Loucy (cell line): ENCODE measurements at regions not wholly inside any gene's neighbourhood (a gene's known extent, or its start where the extent isn't known, plus 50 kb on each side); places are given as distances from the start of the nearest gene placed in this dataset.

Source experiments
- H2AFZ ChIP-seq: fragments of 200-600 bp; sonication (generic); 2 replicates; pipeline ENCODE4 v1.6.0; 2016; ENCODE audit warnings: antibody characterized with exemption, mild to moderate bottlenecking, low read length, moderate library complexity
- H3F3A ChIP-seq: fragments of 200-600 bp; 2 replicates; pipeline ENCODE4 v1.6.0; 2016; ENCODE audit warnings: antibody characterized with exemption, low read depth, mild to moderate bottlenecking
- H3K27me3 ChIP-seq: fragments of 200-600 bp; sonication (generic); 2 replicates; pipeline ENCODE4 v1.6.1; 2014; ENCODE audit warnings: low read length, mild to moderate bottlenecking; ENCODE audit not compliant: insufficient read depth, poor library complexity, severe bottlenecking
- H3K36me3 ChIP-seq: fragments of 200-600 bp; sonication (generic); 2 replicates; pipeline ENCODE4 v1.6.1; 2016; ENCODE audit warnings: low read length; ENCODE audit not compliant: insufficient read depth
- H3K4me1 ChIP-seq: fragments of 200-600 bp; sonication (generic); 2 replicates; pipeline ENCODE4 v1.5.1; 2014; ENCODE audit warnings: low read length, mild to moderate bottlenecking; ENCODE audit not compliant: insufficient read depth, poor library complexity, severe bottlenecking
- H3K4me2 ChIP-seq: fragments of 200-600 bp; sonication (generic); 2 replicates; pipeline ENCODE4 v1.6.0; 2014; ENCODE audit warnings: antibody characterized with exemption, low read length, low read depth, mild to moderate bottlenecking; ENCODE audit not compliant: poor library complexity, severe bottlenecking
- H3K4me3 ChIP-seq: fragments of 200-600 bp; sonication (generic); 2 replicates; pipeline ENCODE4 v1.5.1; 2014; ENCODE audit warnings: low read length, mild to moderate bottlenecking, mixed read lengths; ENCODE audit not compliant: poor library complexity, severe bottlenecking
- H3K79me2 ChIP-seq: fragments of 200-600 bp; sonication (generic); 2 replicates; pipeline ENCODE4 v1.6.1; 2014; ENCODE audit warnings: low read length; ENCODE audit not compliant: insufficient read depth
- H3K9ac ChIP-seq: fragments of 200-600 bp; sonication (generic); 2 replicates; pipeline ENCODE4 v1.6.0; 2014; ENCODE audit warnings: mild to moderate bottlenecking, low read depth, low read length, moderate library complexity; ENCODE audit not compliant: poor library complexity, severe bottlenecking
- H3K9me2 ChIP-seq: fragments of 200-600 bp; sonication (generic); replicated peaks from 2 replicates; pipeline ENCODE4 v1.6.1; 2016; ENCODE audit warnings: low read depth, low read length, mixed read lengths
- H3K9me3 ChIP-seq: fragments of 200-600 bp; sonication (generic); 2 replicates; pipeline ENCODE4 v1.6.1; 2014; ENCODE audit warnings: mild to moderate bottlenecking, antibody characterized with exemption, low read length, low read depth; ENCODE audit not compliant: insufficient read depth
- H4K20me1 ChIP-seq: fragments of 200-600 bp; sonication (generic); 2 replicates; pipeline ENCODE4 v1.6.0; 2014; ENCODE audit warnings: antibody characterized with exemption, low read length, mild to moderate bottlenecking; ENCODE audit not compliant: insufficient read depth, poor library complexity, severe bottlenecking
- CTCF ChIP-seq: fragments of 200-600 bp; sonication (generic); conservative IDR thresholded peaks from 2 replicates; pipeline ENCODE4 v1.5.1; 2014; ENCODE audit warnings: mild to moderate bottlenecking, antibody characterized with exemption, low read length
- EZH2phosphoT487 ChIP-seq: fragments of 200-600 bp; IDR thresholded peaks from 2 replicates; pipeline ENCODE4 v1.6.1; 2018; ENCODE audit warnings: antibody characterized with exemption, mild to moderate bottlenecking, moderate library complexity, borderline replicate concordance

- no peaks in the 10 kb centered on the region for H3K36me3 ChIP-seq
- H3K4me3 ChIP-seq, result no peak overlapping the region
- H3K4me1 ChIP-seq, result no peaks in the 10 kb centered on the region
- H3K4me2 ChIP-seq, result no peak overlapping the region
- H2AFZ ChIP-seq, result no peak overlapping the region
- no peaks in the 10 kb centered on the region for H3K9me3 ChIP-seq
- no peaks in the 10 kb centered on the region for H3K9me2 ChIP-seq
- no peak for TF ChIP-seq EZH2phosphoT487
- no peak for TF ChIP-seq CTCF
- H3K9ac ChIP-seq, result no peak overlapping the region
- no peaks in the 10 kb centered on the region for H3K79me2 ChIP-seq
- H4K20me1 ChIP-seq, result no peaks in the 10 kb centered on the region
- no peaks in the 10 kb centered on the region for H3F3A ChIP-seq
- H3K27me3 ChIP-seq, result no peaks in the 10 kb centered on the region
Measured at GRCh38 chr6:92617721-92618120, 801.6 kb downstream of the EPHA7 start.

- no peaks in the 10 kb centered on the region for H3K36me3 ChIP-seq
- no peak overlapping the region for H3K4me2 ChIP-seq
- no peak overlapping the region for H2AFZ ChIP-seq
- H3K9me3 ChIP-seq, result no peaks in the 10 kb centered on the region
- H3K4me1 ChIP-seq, result no peaks in the 10 kb centered on the region
- H4K20me1 ChIP-seq, result no peaks in the 10 kb centered on the region
- H3F3A ChIP-seq, result no peaks in the 10 kb centered on the region
- no peaks in the 10 kb centered on the region for H3K27me3 ChIP-seq
- H3K4me3 ChIP-seq, result no peak overlapping the region
- no peak overlapping the region for H3K9ac ChIP-seq
- H3K79me2 ChIP-seq, result no peaks in the 10 kb centered on the region
- no peak for TF ChIP-seq EZH2phosphoT487
- TF ChIP-seq CTCF, result no peak
- H3K9me2 ChIP-seq, result 0 out of 2 replicates have a peak, but pooled peaks cover 2% of the 10 kb centered on the region
Measured at GRCh38 chr6:92608751-92609150, 810.6 kb downstream of the EPHA7 start.

- Histone ChIP-seq H3K9me3 (no peaks in the 10 kb centered on the region), H3F3A (no peaks in the 10 kb centered on the region), H3K36me3 (no peaks in the 10 kb centered on the region), H3K9ac (no peak overlapping the region), H3K4me2 (no peak overlapping the region), H3K27me3 (no peaks in the 10 kb centered on the region), H4K20me1 (no peaks in the 10 kb centered on the region), H3K4me1 (no peaks in the 10 kb centered on the region), H2AFZ (no peak overlapping the region), H3K9me2 (no peaks in the 10 kb centered on the region), H3K4me3 (no peak overlapping the region), H3K79me2 (no peaks in the 10 kb centered on the region)
- TF ChIP-seq CTCF (no peak), EZH2phosphoT487 (no peak)
Measured at GRCh38 chr6:92593201-92593600, 826.2 kb downstream of the EPHA7 start.
